ENCODE measurements at regions not wholly inside any gene's neighbourhood (a gene's known extent, or its start where the extent isn't known, plus 50 kb on each side); places are given as distances from the start of the nearest gene placed in this dataset.

DNA sequence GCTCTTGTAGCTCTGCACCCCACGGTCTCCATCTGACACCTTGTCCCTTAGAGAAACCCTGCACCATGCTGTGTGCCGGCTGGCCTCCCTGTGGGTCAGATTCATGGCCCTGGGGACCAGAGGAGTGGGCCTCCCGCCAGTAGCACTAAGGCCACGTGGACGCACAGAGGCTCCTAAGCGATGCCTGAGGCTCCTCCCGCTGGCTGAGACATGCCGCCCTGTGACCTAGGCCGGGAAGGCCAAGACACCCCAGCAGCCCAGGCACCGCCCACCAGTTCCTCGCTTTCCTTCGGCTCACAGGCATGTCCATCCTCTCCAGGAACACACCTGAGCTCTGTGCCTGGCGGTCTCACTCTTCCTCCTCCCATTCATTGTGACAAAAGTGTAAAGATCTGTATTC, 311.0 kb downstream of the THBS2 start:
- TF ChIP-seq, protein P1, sequence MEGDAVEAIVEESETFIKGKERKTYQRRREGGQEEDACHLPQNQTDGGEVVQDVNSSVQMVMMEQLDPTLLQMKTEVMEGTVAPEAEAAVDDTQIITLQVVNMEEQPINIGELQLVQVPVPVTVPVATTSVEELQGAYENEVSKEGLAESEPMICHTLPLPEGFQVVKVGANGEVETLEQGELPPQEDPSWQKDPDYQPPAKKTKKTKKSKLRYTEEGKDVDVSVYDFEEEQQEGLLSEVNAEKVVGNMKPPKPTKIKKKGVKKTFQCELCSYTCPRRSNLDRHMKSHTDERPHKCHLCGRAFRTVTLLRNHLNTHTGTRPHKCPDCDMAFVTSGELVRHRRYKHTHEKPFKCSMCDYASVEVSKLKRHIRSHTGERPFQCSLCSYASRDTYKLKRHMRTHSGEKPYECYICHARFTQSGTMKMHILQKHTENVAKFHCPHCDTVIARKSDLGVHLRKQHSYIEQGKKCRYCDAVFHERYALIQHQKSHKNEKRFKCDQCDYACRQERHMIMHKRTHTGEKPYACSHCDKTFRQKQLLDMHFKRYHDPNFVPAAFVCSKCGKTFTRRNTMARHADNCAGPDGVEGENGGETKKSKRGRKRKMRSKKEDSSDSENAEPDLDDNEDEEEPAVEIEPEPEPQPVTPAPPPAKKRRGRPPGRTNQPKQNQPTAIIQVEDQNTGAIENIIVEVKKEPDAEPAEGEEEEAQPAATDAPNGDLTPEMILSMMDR (IDR thresholded peaks at IDR 0.05; ENCODE audit: unreplicated experiment), result no peak
- H3K27me3 Mint-ChIP-seq (ENCODE audit: insufficient read depth, unreplicated experiment), result peaks cover 59% of the 10 kb centered on the region
- BruUV-seq (replicated peaks), result no TSS peak
- no peak overlapping the region for H3K4me3 Mint-ChIP-seq (ENCODE audit: unreplicated experiment)
- H3K36me3 Mint-ChIP-seq (ENCODE audit: insufficient read depth, unreplicated experiment), result no peaks in the 10 kb centered on the region
- intact Hi-C loops (cut with micrococcal nuclease), result no loop called here
- no peak for DNase-seq (ENCODE audit: unreplicated experiment)
- no peaks in the 10 kb centered on the region for H3K4me1 Mint-ChIP-seq (ENCODE audit: insufficient read depth, unreplicated experiment)
- CTCF ChIA-PET, result interaction anchor here (0.6 to 0.9 kb wide), 4 partner anchors 10 to 467 kb away, joined by 3 to 5 read pairs (median 4); no protein-coding TSS in a partner anchor
- POLR2A ChIA-PET, result no interaction called here
- no peaks in the 10 kb centered on the region for H3K9me3 Mint-ChIP-seq (ENCODE audit: unreplicated experiment)
- H3K27ac Mint-ChIP-seq (ENCODE audit: low read depth, unreplicated experiment), result no peak overlapping the region

DNA sequence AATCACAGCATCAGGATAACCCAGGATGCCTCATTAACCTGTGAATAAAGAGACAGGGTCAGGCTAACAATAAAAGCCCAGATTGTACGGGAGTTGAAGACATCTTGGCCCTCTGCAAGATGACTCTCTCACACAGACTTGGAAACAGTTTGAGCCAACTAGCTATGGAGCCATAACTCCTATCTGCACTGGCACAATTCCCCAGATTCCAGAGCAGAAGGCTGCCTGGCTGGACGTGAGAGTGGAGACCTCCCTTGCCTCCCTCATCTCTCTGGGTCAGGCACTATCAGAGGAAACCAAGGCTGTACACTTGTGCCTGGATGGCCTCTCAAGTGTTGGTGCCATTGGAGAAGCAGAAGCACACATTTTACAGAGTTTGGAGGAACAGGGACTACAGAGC, 312.6 kb downstream of the THBS2 start:
- no peaks in the 10 kb centered on the region for H3K36me3 Mint-ChIP-seq (ENCODE audit: insufficient read depth, unreplicated experiment)
- intact Hi-C loops (cut with micrococcal nuclease), result no loop called here
- no peak for DNase-seq (ENCODE audit: unreplicated experiment)
- no peak overlapping the region for H3K27ac Mint-ChIP-seq (ENCODE audit: low read depth, unreplicated experiment)
- H3K27me3 Mint-ChIP-seq (ENCODE audit: insufficient read depth, unreplicated experiment), result peaks cover 42% of the 10 kb centered on the region
- H3K4me1 Mint-ChIP-seq (ENCODE audit: insufficient read depth, unreplicated experiment), result peaks cover 9% of the 10 kb centered on the region
- no peaks in the 10 kb centered on the region for H3K9me3 Mint-ChIP-seq (ENCODE audit: unreplicated experiment)
- H3K4me3 Mint-ChIP-seq (ENCODE audit: unreplicated experiment), result no peak overlapping the region
- no TSS peak for BruUV-seq (replicated peaks)
- ChIA-PET CTCF (no interaction called here), POLR2A (no interaction called here)
- TF ChIP-seq, protein P1 (IDR thresholded peaks at IDR 0.05; ENCODE audit: unreplicated experiment), result no peak

GRCh38 chr6:168939796-168940195, 313.9 kb downstream of the THBS2 start:
- CTCF ChIA-PET, result interaction anchor here (0.5 kb wide), 1 partner anchor 763 kb away, joined by 3 read pairs; no protein-coding TSS in a partner anchor
- Mint-ChIP-seq H3K4me3 (ENCODE audit: unreplicated experiment) (no peak overlapping the region), H3K9me3 (ENCODE audit: unreplicated experiment) (no peaks in the 10 kb centered on the region), H3K27ac (ENCODE audit: low read depth, unreplicated experiment) (no peak overlapping the region), H3K36me3 (ENCODE audit: insufficient read depth, unreplicated experiment) (no peaks in the 10 kb centered on the region), H3K4me1 (ENCODE audit: insufficient read depth, unreplicated experiment) (peaks cover 9% of the 10 kb centered on the region), H3K27me3 (ENCODE audit: insufficient read depth, unreplicated experiment) (peaks cover 34% of the 10 kb centered on the region)
- no peak for DNase-seq (ENCODE audit: unreplicated experiment)
- no TSS peak for BruUV-seq (replicated peaks)
- POLR2A ChIA-PET, result no interaction called here
- intact Hi-C loops (cut with micrococcal nuclease), result no loop called here
- TF ChIP-seq, protein P1 (IDR thresholded peaks at IDR 0.05; ENCODE audit: unreplicated experiment), result no peak

DNA sequence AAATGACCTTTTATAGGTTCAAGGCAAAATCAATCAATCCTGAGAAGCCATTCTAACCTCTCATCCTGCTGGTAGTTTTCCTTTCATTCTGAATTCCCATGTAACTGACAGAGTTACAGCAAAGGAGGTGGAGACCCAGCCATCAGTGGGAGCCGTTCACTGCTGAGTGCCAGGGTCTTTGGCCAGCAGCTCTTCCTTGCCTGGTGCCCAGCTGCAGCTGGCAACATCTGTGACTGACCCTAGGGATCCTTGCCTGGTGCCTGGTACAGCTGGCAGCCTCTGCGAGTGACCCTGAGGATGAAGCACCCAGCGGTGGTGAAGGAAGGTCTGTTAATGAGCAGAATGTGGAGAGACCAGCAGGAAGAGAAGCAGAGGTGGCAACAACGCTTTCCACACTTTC, 314.6 kb downstream of the THBS2 start:
- H3K4me3 Mint-ChIP-seq (ENCODE audit: unreplicated experiment), result no peak overlapping the region
- TF ChIP-seq, protein P1 (IDR thresholded peaks at IDR 0.05; ENCODE audit: unreplicated experiment), result no peak
- ChIA-PET CTCF (no interaction called here), POLR2A (interaction anchor here (0.7 to 1.4 kb wide), 2 partner anchors 11 to 867 kb away, joined by 3 to 4 read pairs; no protein-coding TSS in a partner anchor)
- H3K36me3 Mint-ChIP-seq (ENCODE audit: insufficient read depth, unreplicated experiment), result no peaks in the 10 kb centered on the region
- H3K4me1 Mint-ChIP-seq (ENCODE audit: insufficient read depth, unreplicated experiment), result peaks cover 9% of the 10 kb centered on the region
- no TSS peak for BruUV-seq (replicated peaks)
- intact Hi-C loops (cut with micrococcal nuclease), result no loop called here
- no peak overlapping the region for H3K27ac Mint-ChIP-seq (ENCODE audit: low read depth, unreplicated experiment)
- no peak for DNase-seq (ENCODE audit: unreplicated experiment)
- no peaks in the 10 kb centered on the region for H3K9me3 Mint-ChIP-seq (ENCODE audit: unreplicated experiment)
- H3K27me3 Mint-ChIP-seq (ENCODE audit: insufficient read depth, unreplicated experiment), result peaks cover 27% of the 10 kb centered on the region

Measured in MCF 10A (cell line).